Heart right ventricle (tissue), 16 donors: ENCODE measurements at regions not wholly inside any gene's neighbourhood (a gene's known extent, or its start where the extent isn't known, plus 50 kb on each side); places are given as distances from the start of the nearest gene placed in this dataset.

Source experiments
- ATAC-seq, 8 donors: fragments of 200-7000 bp; cut with Tn5 transposase; one replicate each; pipeline ENCODE4 v1.9.1; 2020; ENCODE audit warnings: mild to moderate bottlenecking in 8 of 8, moderate library complexity in 8 of 8, moderate number of reproducible peaks in 1 of 8
- DNase-seq, 2 donors: peaks; one replicate each; pipeline ENCODE4 v3.0.0-alpha.2; 2020
- H3K27ac ChIP-seq, 10 donors: fragments of 200-600 bp; sonication (generic) in 2 of 10; one replicate each; pipeline versions ENCODE4 v1.5.0 to v1.8.0; 2020 to 2022; ENCODE audit warnings: mild to moderate bottlenecking in 3 of 10
- H3K27me3 ChIP-seq, 7 donors: fragments of 200-600 bp; one replicate each; pipeline ENCODE4 v1.8.0; 2021 to 2022; ENCODE audit warnings: mild to moderate bottlenecking in 2 of 7
- H3K36me3 ChIP-seq, 9 donors: fragments of 200-600 bp; sonication (generic) in 1 of 9; one replicate each; pipeline versions ENCODE4 v1.5.0 to v1.8.0; 2020 to 2022; ENCODE audit warnings: mild to moderate bottlenecking in 2 of 9
- H3K4me1 ChIP-seq, 9 donors: fragments of 200-600 bp; sonication (generic) in 1 of 9; one replicate each; pipeline versions ENCODE4 v1.5.0 to v1.8.0; 2020 to 2022; ENCODE audit warnings: mild to moderate bottlenecking in 4 of 9
- H3K4me3 ChIP-seq, 10 donors: fragments of 200-600 bp; sonication (generic) in 2 of 10; one replicate each; pipeline versions ENCODE4 v1.5.0 to v1.8.0; 2020 to 2022; ENCODE audit warnings: mild to moderate bottlenecking in 7 of 10, moderate library complexity in 2 of 10
- H3K9me3 ChIP-seq, 11 donors: fragments of 200-600 bp in 10 of 11; sonication (generic) in 2 of 11; one replicate each; pipeline versions ENCODE4 v1.5.0 to v1.8.0; 2013 to 2022; ENCODE audit warnings: mild to moderate bottlenecking in 2 of 11, control low read depth in 1 of 11, moderate library complexity in 1 of 11
- CTCF ChIP-seq, 9 donors: fragments of 200-600 bp; sonication (generic) in 2 of 9; IDR thresholded peaks; one replicate each; pipeline versions ENCODE4 v1.5.0 to v1.8.0; 2021 to 2022; ENCODE audit warnings: antibody characterized with exemption in 9 of 9, mild to moderate bottlenecking in 5 of 9, moderate library complexity in 1 of 9
- WGBS, 2 donors: extraction: QIAGEN DNeasy Blood & Tissue Kit; methylation state at CpG; one replicate each; pipeline ENCODE4 v1.1.7; 2013; ENCODE audit warnings: inconsistent platforms in 1 of 2; 5-methylcytosine and 5-hydroxymethylcytosine counted together
- intact Hi-C, 10 donors: fragments of 100-400 bp; cut with DNase I; formaldehyde crosslinking; loops; one replicate each; pipeline versions ENCODE4 v1.11.1 to v1.14.2; 2022
- donor health status: Arrhythmogenic right ventricular cardiomyopathy.
- donor health status: ischemic (EF 13 %, LVEDD 7.1; RV severe dilation, severe dysfunction).
- donor health status: healthy with polysubstance abuse.
- donor health status: DM: no; HTN: yes; CAD: no.
- donor health status: DM: no; HTN: no; CAD: no.
- donor health status: ischemic (EF 25% LVEDD 6.9; RV normal size, moderate dysfunction).
- donor health status: ischemic (EF 25% LVEDD 5.7; RV mildly dilated, moderate dysfunction).
- donor health status: healthy.
- donor health status: DM: yes; HTN: yes; CAD: no.
- donor health status: Ischemic cardiomyopathy.
- donor health status: ischemic (EF 35%, LVEDD 5.7; RV mildly dilated, moderate dysfunction).
- donor health status: nonischemic (EF 11% LVEDD 7.7; RV severe dilation, severe dysfunction).
- donor health status: DM: yes; HTN: yes; CAD: no.
- donor health status: PGD.
- donor health status: ischemic (EF 29% LVEDD 5.4; RV normal size, mild dysfunction).
- donor health status: nonischemic (EF 23%, LVEDD 6.1; RV moderate dilation, normal function).

- Histone ChIP-seq H3K27ac (no peak overlapping the region), H3K36me3 (no peaks in the 10 kb centered on the region), H3K4me3 (no peak overlapping the region), H3K4me1 (no peaks in the 10 kb centered on the region), H3K9me3 (no peaks in the 10 kb centered on the region), H3K27me3 (peaks cover 0 to 74% (median 57%) of the 10 kb centered on the region in 7 donors)
- TF ChIP-seq CTCF (IDR thresholded peaks at IDR 0.05), result no peak
- 44 to 51% methylated on average over 1 of the region's 1 CpG for WGBS, 2 donors
- no peak for DNase-seq
- no peak for ATAC-seq
- intact Hi-C loops, result no loop called here
Measured at GRCh38 chr22:22138915-22139314, 105.7 kb upstream of the VPREB1 start.

- ATAC-seq, result no peak
- TF ChIP-seq CTCF (IDR thresholded peaks at IDR 0.05), result no peak
- Histone ChIP-seq H3K4me1 (no peaks in the 10 kb centered on the region), H3K9me3 (no peaks in the 10 kb centered on the region), H3K27ac (no peak overlapping the region), H3K27me3 (peaks cover 0 to 64% (median 50%) of the 10 kb centered on the region in 7 donors), H3K4me3 (no peak overlapping the region), H3K36me3 (no peaks in the 10 kb centered on the region)
- 69 to 83% methylated on average over 2 of the region's 2 CpGs for WGBS, 2 donors
- intact Hi-C loops, result no loop called here
- no peak for DNase-seq
Measured at GRCh38 chr22:22137891-22138290, 106.7 kb upstream of the VPREB1 start.

- no peak overlapping the region for H3K4me3 ChIP-seq
- WGBS, 2 donors, result 87% methylated on average over 5 of the region's 5 CpGs
- TF ChIP-seq CTCF (IDR thresholded peaks at IDR 0.05), result no peak
- no peak overlapping the region for H3K27ac ChIP-seq
- no peaks in the 10 kb centered on the region for H3K4me1 ChIP-seq
- no peak for DNase-seq
- H3K9me3 ChIP-seq, result no peaks in the 10 kb centered on the region
- intact Hi-C loops, result no loop called here
- peaks cover 0 to 27% (median 20%) of the 10 kb centered on the region in 7 donors for H3K27me3 ChIP-seq
- H3K36me3 ChIP-seq, result no peaks in the 10 kb centered on the region
- ATAC-seq, result no peak
Measured at GRCh38 chr22:22133910-22134309, 110.7 kb upstream of the VPREB1 start.

GRCh38 chr22:22130953-22131608, 113.5 kb upstream of the VPREB1 start:
- no peak for TF ChIP-seq CTCF (IDR thresholded peaks at IDR 0.05)
- H3K4me1 ChIP-seq, result no peaks in the 10 kb centered on the region
- DNase-seq (no peak), ATAC-seq (no peak)
- no peaks in the 10 kb centered on the region for H3K36me3 ChIP-seq
- H3K27me3 ChIP-seq, result peaks cover 0 to 14% (median 4%) of the 10 kb centered on the region in 7 donors
- WGBS, 2 donors, result 69 to 74% methylated on average over 3 of the region's 3 CpGs
- H3K27ac ChIP-seq, result no peak overlapping the region
- intact Hi-C loops, result no loop called here
- no peaks in the 10 kb centered on the region for H3K9me3 ChIP-seq
- no peak overlapping the region for H3K4me3 ChIP-seq
